SK-N-SH treated with all-trans-retinoic acid at 6 μM for 48 hours (cell line): ENCODE measurements at regions not wholly inside any gene's neighbourhood (a gene's known extent, or its start where the extent isn't known, plus 50 kb on each side); places are given as distances from the start of the nearest gene placed in this dataset.

Source experiments
- CREB5 ChIP-seq: fragments of 250-450 bp; sonication (Bioruptor Pico); IDR thresholded peaks from 2 replicates; pipeline ENCODE4 v1.5.1; 2020; ENCODE audit warnings: low read depth, mild to moderate bottlenecking, moderate library complexity
- PATZ1 ChIP-seq: fragments of 250-450 bp; sonication (Bioruptor Pico); IDR thresholded peaks from 2 replicates; pipeline ENCODE4 v1.8.0; 2020; ENCODE audit warnings: mild to moderate bottlenecking, moderate library complexity, borderline replicate concordance

GRCh38 chr1:182275271-182275670 lies 116.3 kb downstream of the GLUL start:
- TF ChIP-seq CREB5 (CRISPR knock-in tag) (no peak), PATZ1 (CRISPR knock-in tag) (no peak)
